ENCODE measurements at regions not wholly inside any gene's neighbourhood (a gene's known extent, or its start where the extent isn't known, plus 50 kb on each side); places are given as distances from the start of the nearest gene placed in this dataset.

DNA sequence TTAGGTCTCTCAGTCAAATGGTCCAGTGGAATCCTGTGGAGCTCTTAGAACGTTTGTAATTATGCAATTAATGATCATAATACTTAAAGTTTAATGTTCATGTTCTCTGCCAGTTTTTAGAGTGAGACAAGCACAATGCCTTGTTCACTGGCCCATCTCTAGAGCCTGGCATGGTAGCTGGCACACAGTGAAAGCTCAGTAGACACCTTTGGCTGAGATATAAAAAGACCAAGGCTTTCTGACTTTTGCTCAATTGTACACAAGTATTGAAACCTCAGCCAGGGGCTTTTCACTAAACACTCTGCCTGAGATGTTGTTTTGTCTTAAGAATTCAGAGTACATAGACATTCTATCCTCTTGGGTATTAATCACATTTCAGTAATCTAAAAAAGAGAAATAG lies 241.8 kb upstream of the ATP2B1 start:
- intact Hi-C loops (cut with DNase I, micrococcal nuclease): no loop called here
- ATAC-seq (no peak), DNase-seq (no peak)

DNA sequence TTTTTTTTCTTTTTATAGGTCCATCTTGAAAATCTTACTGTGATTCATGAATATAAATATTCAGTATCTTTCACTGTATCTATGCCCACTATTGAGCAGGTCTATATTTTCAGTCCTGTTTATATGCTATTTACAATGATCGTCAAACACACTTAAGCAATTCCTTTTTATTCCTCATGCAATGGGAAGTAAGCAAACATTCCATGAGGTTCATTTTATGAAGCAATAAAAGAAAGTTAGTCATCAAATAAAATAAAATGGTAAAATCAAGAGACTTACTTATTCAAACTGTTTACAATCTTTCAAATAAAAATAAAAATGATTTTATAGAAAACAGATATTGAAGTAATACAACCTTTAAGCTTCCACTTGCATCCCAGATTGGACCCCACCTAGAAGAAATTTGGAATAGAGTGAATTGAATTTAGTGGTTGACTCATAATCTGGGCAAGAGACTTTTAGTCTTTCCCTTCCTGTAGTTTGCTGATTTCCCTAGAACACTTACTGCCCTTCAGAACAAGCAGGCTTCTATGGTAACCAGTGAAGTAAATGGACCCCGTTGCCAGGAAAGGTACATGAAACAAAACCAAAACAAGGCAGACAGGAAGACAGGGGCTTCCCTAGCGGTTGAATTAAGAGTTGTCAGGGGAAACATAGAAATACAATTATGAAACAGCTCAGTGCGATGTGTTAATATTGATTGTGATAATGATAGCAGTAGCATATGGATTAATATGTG lies 241.0 kb upstream of the ATP2B1 start:
- ATAC-seq (peak; percentile 56), DNase-seq (peak in 1 of 2 donors; percentile 41)

GRCh38 chr12:89948271-89949175 lies 239.9 kb upstream of the ATP2B1 start:
- no peak for ATAC-seq

More for the DNA sequence above, 241.0 kb upstream of the ATP2B1 start:
- intact Hi-C loops (cut with DNase I, micrococcal nuclease): no loop called here

GRCh38 chr12:89947437-89948270 lies 239.0 kb upstream of the ATP2B1 start:
- no peak for DNase-seq
- ATAC-seq: peak; percentile 16
- intact Hi-C loops (cut with DNase I, micrococcal nuclease): no loop called here

More at GRCh38 chr12:89948271-89949175, 239.9 kb upstream of the ATP2B1 start:
- intact Hi-C loops (cut with DNase I, micrococcal nuclease): no loop called here
- no peak for DNase-seq

- ATAC-seq (peak; percentile 68), DNase-seq (peak in 1 of 2 donors; percentile 28)
- intact Hi-C loops (cut with DNase I, micrococcal nuclease): no loop called here
These were observed 238.0 kb upstream of the ATP2B1 start for GRCh38 chr12:89946518-89947135.

DNA sequence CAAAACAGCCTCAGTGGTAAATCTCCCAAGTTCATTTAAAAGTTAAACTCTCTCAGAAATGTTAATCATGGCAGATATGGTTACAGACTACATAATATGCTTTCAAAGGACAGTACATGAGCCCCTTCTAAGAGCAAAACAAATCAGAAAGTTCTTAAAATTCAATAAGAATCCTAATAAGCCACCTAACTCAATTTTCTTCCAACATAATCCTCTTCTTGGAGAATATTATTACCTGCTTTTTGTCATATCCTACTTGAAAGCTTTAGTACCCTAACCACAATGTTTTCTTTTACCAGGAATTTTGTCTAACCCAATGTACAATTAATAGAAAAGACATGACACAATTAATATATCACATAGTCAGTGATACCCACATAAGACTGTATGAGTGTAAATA lies 236.5 kb upstream of the ATP2B1 start:
- intact Hi-C loops (cut with DNase I, micrococcal nuclease): no loop called here
- no peak for DNase-seq

GRCh38 chr12:89943463-89943862 lies 234.8 kb upstream of the ATP2B1 start:
- DNase-seq (no peak), ATAC-seq (no peak)
- intact Hi-C loops (cut with DNase I, micrococcal nuclease): no loop called here

More for the DNA sequence above, 236.5 kb upstream of the ATP2B1 start:
- no peak for ATAC-seq

DNA sequence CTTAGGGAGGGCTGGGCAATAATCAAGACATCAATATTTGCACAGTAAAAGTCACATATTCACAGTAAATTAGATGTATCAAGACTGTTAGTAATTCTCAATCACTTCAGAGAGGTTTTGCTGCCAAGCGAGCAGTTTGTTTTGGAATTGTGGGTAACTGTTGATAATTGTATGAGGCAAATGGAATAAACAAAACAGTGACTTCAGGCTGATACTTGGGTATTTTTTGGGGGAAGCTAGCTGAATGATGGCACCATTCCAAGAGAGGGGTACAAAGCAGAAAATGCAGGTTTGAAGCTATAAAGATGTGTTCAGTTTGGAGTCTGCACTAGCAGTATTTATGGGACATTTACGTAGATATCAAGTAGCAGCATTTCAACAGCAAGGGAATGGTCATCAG lies 232.8 kb upstream of the ATP2B1 start:
- intact Hi-C loops (cut with DNase I, micrococcal nuclease): no loop called here
- ATAC-seq (no peak), DNase-seq (no peak)

- no peak for DNase-seq
- intact Hi-C loops (cut with DNase I, micrococcal nuclease): no loop called here
- ATAC-seq: peak; percentile 97
These were observed 231.0 kb upstream of the ATP2B1 start for GRCh38 chr12:89939522-89940215.

DNA sequence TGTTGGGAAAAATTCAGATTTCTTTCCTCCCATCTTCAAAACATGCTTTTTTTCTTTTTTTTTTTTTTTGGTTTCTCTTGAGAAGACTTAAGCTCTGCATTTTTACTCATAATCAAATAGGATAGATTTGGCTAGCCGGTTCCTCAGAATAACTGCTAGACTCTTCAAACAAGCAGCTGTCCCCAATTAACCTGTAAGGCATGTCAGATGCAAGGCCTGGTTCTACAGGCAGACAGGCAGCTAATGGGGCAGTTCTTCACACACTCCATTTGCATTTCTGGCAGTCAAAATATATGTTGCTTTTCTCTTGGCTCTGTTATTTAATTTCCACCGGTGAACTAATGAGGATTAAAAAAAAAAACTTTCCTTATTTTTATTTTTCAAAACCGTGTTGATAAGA lies 228.0 kb upstream of the ATP2B1 start:
- DNase-seq: no peak
- ATAC-seq: no peak
- intact Hi-C loops (cut with DNase I, micrococcal nuclease): no loop called here

- no peak for ATAC-seq
- intact Hi-C loops (cut with DNase I, micrococcal nuclease): no loop called here
- no peak for DNase-seq
These were observed 227.2 kb upstream of the ATP2B1 start for GRCh38 chr12:89935850-89936249.

- ATAC-seq (no peak), DNase-seq (no peak)
- intact Hi-C loops (cut with DNase I, micrococcal nuclease): no loop called here
These were observed 225.3 kb upstream of the ATP2B1 start for GRCh38 chr12:89933911-89934310.

DNA sequence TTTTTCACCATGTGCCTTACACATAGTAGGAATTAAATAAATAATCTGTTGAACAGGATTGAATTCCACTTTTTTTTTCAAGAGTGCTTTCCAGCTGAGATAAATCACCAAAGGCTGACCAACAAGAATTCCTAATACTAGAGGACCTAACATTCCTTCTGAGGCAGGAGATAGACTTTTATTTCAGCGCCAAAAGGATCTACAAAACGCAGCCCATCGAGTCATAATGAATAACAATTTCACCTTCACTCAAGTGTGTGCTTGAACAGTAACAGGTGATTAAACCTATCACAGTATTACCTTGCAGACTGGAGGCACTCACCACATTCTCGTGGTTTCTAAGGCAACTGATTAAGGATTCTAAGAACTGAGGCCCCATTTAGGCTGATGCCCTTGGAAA lies 224.3 kb upstream of the ATP2B1 start:
- intact Hi-C loops (cut with DNase I, micrococcal nuclease): no loop called here
- DNase-seq (no peak), ATAC-seq (no peak)

GRCh38 chr12:89928467-89928866 lies 219.8 kb upstream of the ATP2B1 start:
- ATAC-seq (no peak), DNase-seq (no peak)
- intact Hi-C loops (cut with DNase I, micrococcal nuclease): no loop called here

DNA sequence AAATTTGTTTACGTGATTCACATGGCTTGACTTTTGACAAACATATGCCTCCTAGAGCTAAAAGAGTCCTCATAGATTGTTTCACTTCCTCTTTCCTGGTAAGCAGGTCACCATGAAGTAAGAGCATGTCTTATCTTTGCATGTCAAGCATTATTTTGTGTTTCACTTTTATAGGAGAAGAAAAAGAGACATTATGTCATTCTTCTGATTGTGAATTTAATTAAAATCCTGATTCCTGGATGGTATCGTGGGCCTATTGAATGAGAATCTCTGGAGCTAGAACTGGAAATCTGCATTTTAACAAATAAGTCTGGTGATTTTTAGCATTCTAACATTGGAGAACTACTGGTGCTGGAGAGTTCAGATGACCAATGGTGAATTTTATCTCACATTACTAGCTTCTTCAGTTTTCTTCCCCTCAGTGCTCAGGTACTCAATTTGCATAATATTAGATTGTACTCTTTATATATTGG lies 218.6 kb upstream of the ATP2B1 start:
- no peak for DNase-seq

GRCh38 chr12:89924191-89924590 lies 215.6 kb upstream of the ATP2B1 start:
- intact Hi-C loops (cut with DNase I, micrococcal nuclease): no loop called here
- no peak for DNase-seq
- ATAC-seq: no peak

More for the DNA sequence above, 218.6 kb upstream of the ATP2B1 start:
- intact Hi-C loops (cut with DNase I, micrococcal nuclease): no loop called here
- ATAC-seq: peak; percentile 72

- ATAC-seq: no peak
- intact Hi-C loops (cut with DNase I, micrococcal nuclease): no loop called here
- no peak for DNase-seq
These were observed 214.5 kb upstream of the ATP2B1 start for GRCh38 chr12:89923091-89923490.

DNA sequence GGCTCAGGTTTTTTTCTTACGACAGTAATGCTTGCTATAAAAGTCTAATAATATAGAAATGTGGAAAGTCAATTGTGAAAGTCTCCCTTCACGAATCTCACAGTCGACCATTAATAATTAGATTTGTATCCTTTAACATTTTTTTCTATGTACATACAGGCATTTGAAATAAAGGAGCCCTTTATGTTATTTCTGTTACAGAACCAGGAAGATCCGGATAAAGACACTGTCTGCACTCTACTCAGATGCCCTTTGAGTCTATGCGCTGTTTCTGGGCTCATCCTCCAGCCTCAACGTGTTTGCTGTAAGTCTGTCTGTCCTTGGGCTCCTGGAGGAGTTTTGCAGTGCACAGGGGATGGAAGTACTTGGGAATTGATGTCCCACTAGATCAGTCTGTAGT lies 212.2 kb upstream of the ATP2B1 start:
- intact Hi-C loops (cut with DNase I, micrococcal nuclease): no loop called here
- DNase-seq (no peak), ATAC-seq (no peak)
